ENCODE measurements at regions not wholly inside any gene's neighbourhood (a gene's known extent, or its start where the extent isn't known, plus 50 kb on each side); places are given as distances from the start of the nearest gene placed in this dataset.

DNA sequence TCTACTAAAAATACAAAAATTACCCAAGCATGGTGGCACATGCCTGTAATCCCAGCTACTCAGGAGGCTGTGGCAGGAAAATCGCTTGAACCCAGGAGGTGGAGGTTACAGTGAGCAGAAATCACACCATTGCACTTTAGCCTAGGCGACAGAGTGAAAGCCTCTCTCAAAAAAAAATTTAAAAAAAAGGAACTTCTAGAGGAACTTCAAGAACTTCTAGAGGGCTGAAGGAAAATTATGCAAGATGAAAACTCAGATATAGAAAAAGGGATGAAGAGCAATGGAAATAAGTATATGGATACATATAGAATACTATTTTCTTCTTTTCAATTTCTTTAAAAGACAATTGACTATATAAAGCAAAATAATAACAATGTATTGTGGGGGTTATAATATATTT, 51.2 kb upstream of the PRR5 start:
- DNase-seq (ENCODE audit: low read depth in 1 of 2, low spot score in 1 of 2) (no peak), FAIRE-seq (no peak), ATAC-seq (no peak)
- ChIA-PET POLR2A (no interaction called here), CTCF (interaction anchor here (1.2 to 1.4 kb wide), 2 partner anchors 25 to 35 kb away, joined by 3 to 4 read pairs; no protein-coding TSS in a partner anchor)
- H3K4me1 ChIP-seq, result no peaks in the 10 kb centered on the region
- 34% methylated on average over 2 of the region's 2 CpGs for WGBS (ENCODE audit: missing lambda C conversion rate)
- H3K9me3 ChIP-seq, result no peaks in the 10 kb centered on the region
- H3K4me2 ChIP-seq, result no peak overlapping the region
- no peak overlapping the region for H3K4me3 ChIP-seq
- H3K27ac ChIP-seq, result no peak overlapping the region
- TF ChIP-seq, protein P1, sequence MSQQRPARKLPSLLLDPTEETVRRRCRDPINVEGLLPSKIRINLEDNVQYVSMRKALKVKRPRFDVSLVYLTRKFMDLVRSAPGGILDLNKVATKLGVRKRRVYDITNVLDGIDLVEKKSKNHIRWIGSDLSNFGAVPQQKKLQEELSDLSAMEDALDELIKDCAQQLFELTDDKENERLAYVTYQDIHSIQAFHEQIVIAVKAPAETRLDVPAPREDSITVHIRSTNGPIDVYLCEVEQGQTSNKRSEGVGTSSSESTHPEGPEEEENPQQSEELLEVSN (IDR thresholded peaks at IDR 0.05; ENCODE audit: borderline replicate concordance, low read depth), result no peak
- TF ChIP-seq MYC (IDR thresholded peaks at IDR 0.05; ENCODE audit: borderline replicate concordance, low read length) (no peak), RARB (CRISPR knock-in tag; IDR thresholded peaks at IDR 0.05) (no peak), PHF8 (IDR thresholded peaks at IDR 0.05; ENCODE audit: borderline replicate concordance, low read depth) (no peak), KDM1A (IDR thresholded peaks at IDR 0.05; ENCODE audit: low read depth) (no peak), FOXS1 (CRISPR knock-in tag; IDR thresholded peaks at IDR 0.05) (no peak)

DNA sequence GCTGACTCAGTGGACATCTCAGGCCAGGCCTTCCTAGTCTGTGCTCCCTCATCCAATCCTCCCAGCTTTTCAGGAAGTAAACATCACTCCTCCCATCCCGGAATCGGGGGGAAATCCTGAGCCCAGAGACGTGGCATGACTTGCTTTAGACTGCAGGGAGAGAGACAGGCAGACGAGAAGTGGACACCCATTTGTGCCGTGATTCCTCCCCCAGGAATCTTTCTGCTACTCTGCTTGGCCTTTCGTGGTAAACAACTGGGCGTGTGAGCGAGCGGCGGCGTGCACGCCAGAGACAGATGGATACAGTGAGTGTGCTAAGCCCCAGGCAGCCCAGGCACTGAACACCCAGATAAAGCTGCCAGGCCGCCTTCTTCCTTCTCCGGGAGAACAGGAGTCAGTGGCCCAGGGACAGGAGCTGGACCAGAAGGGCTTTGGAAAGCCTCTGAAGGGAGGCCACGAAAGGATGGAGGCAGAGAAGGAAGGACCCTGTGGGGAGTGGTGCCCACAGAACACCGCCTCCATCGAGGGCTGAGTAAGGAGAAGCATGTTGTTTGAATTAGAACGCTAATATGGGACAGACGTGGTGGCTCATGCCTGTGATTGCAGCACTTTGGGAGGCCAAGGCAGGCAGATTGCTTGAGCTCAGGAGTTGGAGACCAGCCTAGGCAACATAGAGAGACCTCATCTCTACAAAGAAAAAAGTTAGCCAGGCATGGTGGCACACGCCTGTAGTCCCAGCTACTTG, 53.0 kb upstream of the PRR5 start:
- CTCF ChIA-PET, result interaction anchor here (0.9 to 1.6 kb wide), 3 partner anchors 23 to 655 kb away, joined by 3 to 4 read pairs (median 3); no protein-coding TSS in a partner anchor
- no peak overlapping the region for H3K4me2 ChIP-seq
- POLR2A ChIA-PET, result no interaction called here
- no peak overlapping the region for H3K27ac ChIP-seq
- FAIRE-seq (no peak), ATAC-seq (no peak), DNase-seq (ENCODE audit: low read depth in 1 of 2, low spot score in 1 of 2) (no peak)
- H3K9me3 ChIP-seq, result no peaks in the 10 kb centered on the region
- no peaks in the 10 kb centered on the region for H3K4me1 ChIP-seq
- TF ChIP-seq CBX2 (IDR thresholded peaks at IDR 0.05; ENCODE audit: borderline replicate concordance, low read depth) (no peak), EHF (CRISPR knock-in tag; IDR thresholded peaks at IDR 0.05) (no peak), TFCP2L1 (CRISPR knock-in tag; IDR thresholded peaks at IDR 0.05) (no peak), RARB (CRISPR knock-in tag; IDR thresholded peaks at IDR 0.05) (no peak), RCOR1 (IDR thresholded peaks at IDR 0.05; ENCODE audit: low read depth, low read length) (no peak), NR3C1 (IDR thresholded peaks at IDR 0.05) (no peak), CHD4 (IDR thresholded peaks at IDR 0.05; ENCODE audit: borderline replicate concordance) (no peak), CBX8 (IDR thresholded peaks at IDR 0.05) (no peak), ZSCAN20 (CRISPR knock-in tag; IDR thresholded peaks at IDR 0.05) (no peak)
- TF ChIP-seq, protein P2, sequence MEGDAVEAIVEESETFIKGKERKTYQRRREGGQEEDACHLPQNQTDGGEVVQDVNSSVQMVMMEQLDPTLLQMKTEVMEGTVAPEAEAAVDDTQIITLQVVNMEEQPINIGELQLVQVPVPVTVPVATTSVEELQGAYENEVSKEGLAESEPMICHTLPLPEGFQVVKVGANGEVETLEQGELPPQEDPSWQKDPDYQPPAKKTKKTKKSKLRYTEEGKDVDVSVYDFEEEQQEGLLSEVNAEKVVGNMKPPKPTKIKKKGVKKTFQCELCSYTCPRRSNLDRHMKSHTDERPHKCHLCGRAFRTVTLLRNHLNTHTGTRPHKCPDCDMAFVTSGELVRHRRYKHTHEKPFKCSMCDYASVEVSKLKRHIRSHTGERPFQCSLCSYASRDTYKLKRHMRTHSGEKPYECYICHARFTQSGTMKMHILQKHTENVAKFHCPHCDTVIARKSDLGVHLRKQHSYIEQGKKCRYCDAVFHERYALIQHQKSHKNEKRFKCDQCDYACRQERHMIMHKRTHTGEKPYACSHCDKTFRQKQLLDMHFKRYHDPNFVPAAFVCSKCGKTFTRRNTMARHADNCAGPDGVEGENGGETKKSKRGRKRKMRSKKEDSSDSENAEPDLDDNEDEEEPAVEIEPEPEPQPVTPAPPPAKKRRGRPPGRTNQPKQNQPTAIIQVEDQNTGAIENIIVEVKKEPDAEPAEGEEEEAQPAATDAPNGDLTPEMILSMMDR (IDR thresholded peaks at IDR 0.05), result no peak
- TF ChIP-seq, protein P1 (IDR thresholded peaks at IDR 0.05; ENCODE audit: borderline replicate concordance, low read depth), result no peak
- TF ChIP-seq, protein P3, sequence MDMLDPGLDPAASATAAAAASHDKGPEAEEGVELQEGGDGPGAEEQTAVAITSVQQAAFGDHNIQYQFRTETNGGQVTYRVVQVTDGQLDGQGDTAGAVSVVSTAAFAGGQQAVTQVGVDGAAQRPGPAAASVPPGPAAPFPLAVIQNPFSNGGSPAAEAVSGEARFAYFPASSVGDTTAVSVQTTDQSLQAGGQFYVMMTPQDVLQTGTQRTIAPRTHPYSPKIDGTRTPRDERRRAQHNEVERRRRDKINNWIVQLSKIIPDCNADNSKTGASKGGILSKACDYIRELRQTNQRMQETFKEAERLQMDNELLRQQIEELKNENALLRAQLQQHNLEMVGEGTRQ (IDR thresholded peaks at IDR 0.05), result no peak
- TF ChIP-seq, protein P4, sequence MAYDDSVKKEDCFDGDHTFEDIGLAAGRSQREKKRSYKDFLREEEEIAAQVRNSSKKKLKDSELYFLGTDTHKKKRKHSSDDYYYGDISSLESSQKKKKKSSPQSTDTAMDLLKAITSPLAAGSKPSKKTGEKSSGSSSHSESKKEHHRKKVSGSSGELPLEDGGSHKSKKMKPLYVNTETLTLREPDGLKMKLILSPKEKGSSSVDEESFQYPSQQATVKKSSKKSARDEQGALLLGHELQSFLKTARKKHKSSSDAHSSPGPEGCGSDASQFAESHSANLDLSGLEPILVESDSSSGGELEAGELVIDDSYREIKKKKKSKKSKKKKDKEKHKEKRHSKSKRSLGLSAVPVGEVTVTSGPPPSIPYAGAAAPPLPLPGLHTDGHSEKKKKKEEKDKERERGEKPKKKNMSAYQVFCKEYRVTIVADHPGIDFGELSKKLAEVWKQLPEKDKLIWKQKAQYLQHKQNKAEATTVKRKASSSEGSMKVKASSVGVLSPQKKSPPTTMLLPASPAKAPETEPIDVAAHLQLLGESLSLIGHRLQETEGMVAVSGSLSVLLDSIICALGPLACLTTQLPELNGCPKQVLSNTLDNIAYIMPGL (CRISPR knock-in tag; IDR thresholded peaks at IDR 0.05; ENCODE audit: borderline replicate concordance), result no peak
- TF ChIP-seq, protein P5, sequence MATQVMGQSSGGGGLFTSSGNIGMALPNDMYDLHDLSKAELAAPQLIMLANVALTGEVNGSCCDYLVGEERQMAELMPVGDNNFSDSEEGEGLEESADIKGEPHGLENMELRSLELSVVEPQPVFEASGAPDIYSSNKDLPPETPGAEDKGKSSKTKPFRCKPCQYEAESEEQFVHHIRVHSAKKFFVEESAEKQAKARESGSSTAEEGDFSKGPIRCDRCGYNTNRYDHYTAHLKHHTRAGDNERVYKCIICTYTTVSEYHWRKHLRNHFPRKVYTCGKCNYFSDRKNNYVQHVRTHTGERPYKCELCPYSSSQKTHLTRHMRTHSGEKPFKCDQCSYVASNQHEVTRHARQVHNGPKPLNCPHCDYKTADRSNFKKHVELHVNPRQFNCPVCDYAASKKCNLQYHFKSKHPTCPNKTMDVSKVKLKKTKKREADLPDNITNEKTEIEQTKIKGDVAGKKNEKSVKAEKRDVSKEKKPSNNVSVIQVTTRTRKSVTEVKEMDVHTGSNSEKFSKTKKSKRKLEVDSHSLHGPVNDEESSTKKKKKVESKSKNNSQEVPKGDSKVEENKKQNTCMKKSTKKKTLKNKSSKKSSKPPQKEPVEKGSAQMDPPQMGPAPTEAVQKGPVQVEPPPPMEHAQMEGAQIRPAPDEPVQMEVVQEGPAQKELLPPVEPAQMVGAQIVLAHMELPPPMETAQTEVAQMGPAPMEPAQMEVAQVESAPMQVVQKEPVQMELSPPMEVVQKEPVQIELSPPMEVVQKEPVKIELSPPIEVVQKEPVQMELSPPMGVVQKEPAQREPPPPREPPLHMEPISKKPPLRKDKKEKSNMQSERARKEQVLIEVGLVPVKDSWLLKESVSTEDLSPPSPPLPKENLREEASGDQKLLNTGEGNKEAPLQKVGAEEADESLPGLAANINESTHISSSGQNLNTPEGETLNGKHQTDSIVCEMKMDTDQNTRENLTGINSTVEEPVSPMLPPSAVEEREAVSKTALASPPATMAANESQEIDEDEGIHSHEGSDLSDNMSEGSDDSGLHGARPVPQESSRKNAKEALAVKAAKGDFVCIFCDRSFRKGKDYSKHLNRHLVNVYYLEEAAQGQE (IDR thresholded peaks at IDR 0.05), result no peak
- no peak overlapping the region for H3K4me3 ChIP-seq
- WGBS (ENCODE audit: missing lambda C conversion rate), result 77% methylated on average over 19 of the region's 20 CpGs
